ENCODE measurements at regions not wholly inside any gene's neighbourhood (a gene's known extent, or its start where the extent isn't known, plus 50 kb on each side); places are given as distances from the start of the nearest gene placed in this dataset.
"Not testable (repeated sequence)": the region's sequence is repeated elsewhere in the genome, so short reads cannot be mapped to it uniquely, and the experiment has no call there.

GRCh38 chr3:177493091-177493490, 295.8 kb upstream of the TBL1XR1 start:
- no peaks in the 10 kb centered on the region for H3K36me3 ChIP-seq (ENCODE audit: control insufficient read depth in 2 of 2, insufficient read depth in 2 of 2, low read length in 2 of 2)
- no peaks in the 10 kb centered on the region for H3K9me3 ChIP-seq (ENCODE audit: control insufficient read depth in 2 of 2, low read length in 2 of 2)
- no peak overlapping the region for H3K9ac ChIP-seq (ENCODE audit: low read depth in 1 of 2, low read length in 2 of 2)
- H3K27ac ChIP-seq (ENCODE audit: low read depth in 2 of 2, low read length in 2 of 2), result no peak overlapping the region
- H3K27me3 ChIP-seq (ENCODE audit: control insufficient read depth in 2 of 2, insufficient read depth in 2 of 2, low read length in 2 of 2), result no peaks in the 10 kb centered on the region
- H3K4me3 ChIP-seq (ENCODE audit: low read length in 2 of 2), result no peak overlapping the region
- H3K4me1 ChIP-seq (ENCODE audit: control insufficient read depth in 2 of 2, insufficient read depth in 2 of 2, low read length in 2 of 2), result no peaks in the 10 kb centered on the region

- H3K36me3 ChIP-seq (ENCODE audit: control insufficient read depth in 2 of 2, insufficient read depth in 2 of 2, low read length in 2 of 2), result no peaks in the 10 kb centered on the region
- H3K27ac ChIP-seq (ENCODE audit: low read depth in 2 of 2, low read length in 2 of 2), result no peak overlapping the region
- no peak overlapping the region for H3K9ac ChIP-seq (ENCODE audit: low read depth in 1 of 2, low read length in 2 of 2)
- H3K9me3 ChIP-seq (ENCODE audit: control insufficient read depth in 2 of 2, low read length in 2 of 2), result no peaks in the 10 kb centered on the region
- H3K27me3 ChIP-seq (ENCODE audit: control insufficient read depth in 2 of 2, insufficient read depth in 2 of 2, low read length in 2 of 2), result no peaks in the 10 kb centered on the region
- H3K4me3 ChIP-seq (ENCODE audit: low read length in 2 of 2), result no peak overlapping the region
- no peaks in the 10 kb centered on the region for H3K4me1 ChIP-seq (ENCODE audit: control insufficient read depth in 2 of 2, insufficient read depth in 2 of 2, low read length in 2 of 2)
These were observed 296.9 kb upstream of the TBL1XR1 start for GRCh38 chr3:177494216-177494615.

- Histone ChIP-seq H3K4me1 (ENCODE audit: control insufficient read depth in 2 of 2, insufficient read depth in 2 of 2, low read length in 2 of 2) (peaks cover 3 to 4% of the 10 kb centered on the region in 2 donors), H3K36me3 (ENCODE audit: control insufficient read depth in 2 of 2, insufficient read depth in 2 of 2, low read length in 2 of 2) (no peaks in the 10 kb centered on the region), H3K27me3 (ENCODE audit: control insufficient read depth in 2 of 2, insufficient read depth in 2 of 2, low read length in 2 of 2) (no peaks in the 10 kb centered on the region), H3K9me3 (ENCODE audit: control insufficient read depth in 2 of 2, low read length in 2 of 2) (no peaks in the 10 kb centered on the region), H3K4me3 (ENCODE audit: low read length in 2 of 2) (no peak overlapping the region), H3K27ac (ENCODE audit: low read depth in 2 of 2, low read length in 2 of 2) (no peak overlapping the region), H3K9ac (ENCODE audit: low read depth in 1 of 2, low read length in 2 of 2) (no peak overlapping the region)
These were observed 298.3 kb upstream of the TBL1XR1 start for GRCh38 chr3:177495566-177495965.

GRCh38 chr3:177498037-177498857, 301.0 kb upstream of the TBL1XR1 start:
- Histone ChIP-seq H3K4me1 (ENCODE audit: control insufficient read depth in 2 of 2, insufficient read depth in 2 of 2, low read length in 2 of 2) (peaks cover 3 to 4% of the 10 kb centered on the region in 2 donors), H3K9ac (ENCODE audit: low read depth in 1 of 2, low read length in 2 of 2) (no peak overlapping the region), H3K4me3 (ENCODE audit: low read length in 2 of 2) (no peak overlapping the region), H3K9me3 (ENCODE audit: control insufficient read depth in 2 of 2, low read length in 2 of 2) (no peaks in the 10 kb centered on the region), H3K27me3 (ENCODE audit: control insufficient read depth in 2 of 2, insufficient read depth in 2 of 2, low read length in 2 of 2) (no peaks in the 10 kb centered on the region), H3K27ac (ENCODE audit: low read depth in 2 of 2, low read length in 2 of 2) (no peak overlapping the region), H3K36me3 (ENCODE audit: control insufficient read depth in 2 of 2, insufficient read depth in 2 of 2, low read length in 2 of 2) (no peaks in the 10 kb centered on the region)

- not testable (repeated sequence) for H3K4me1 ChIP-seq (ENCODE audit: control insufficient read depth in 2 of 2, insufficient read depth in 2 of 2, low read length in 2 of 2); H3K27ac ChIP-seq (ENCODE audit: low read depth in 2 of 2, low read length in 2 of 2); H3K4me3 ChIP-seq (ENCODE audit: low read length in 2 of 2); H3K36me3 ChIP-seq (ENCODE audit: control insufficient read depth in 2 of 2, insufficient read depth in 2 of 2, low read length in 2 of 2); H3K9ac ChIP-seq (ENCODE audit: low read depth in 1 of 2, low read length in 2 of 2); H3K27me3 ChIP-seq (ENCODE audit: control insufficient read depth in 2 of 2, insufficient read depth in 2 of 2, low read length in 2 of 2); H3K9me3 ChIP-seq (ENCODE audit: control insufficient read depth in 2 of 2, low read length in 2 of 2)
These were observed 301.8 kb upstream of the TBL1XR1 start for GRCh38 chr3:177499039-177499438.

- H3K4me3 ChIP-seq (ENCODE audit: low read length in 2 of 2), result no peak overlapping the region
- H3K27ac ChIP-seq (ENCODE audit: low read depth in 2 of 2, low read length in 2 of 2), result no peak overlapping the region
- no peaks in the 10 kb centered on the region for H3K9me3 ChIP-seq (ENCODE audit: control insufficient read depth in 2 of 2, low read length in 2 of 2)
These were observed 302.6 kb upstream of the TBL1XR1 start for GRCh38 chr3:177499779-177500423.

GRCh38 chr3:177510693-177511216, 313.5 kb upstream of the TBL1XR1 start:
- peaks cover 0 to 2% of the 10 kb centered on the region in 2 donors for H3K4me1 ChIP-seq (ENCODE audit: control insufficient read depth in 2 of 2, insufficient read depth in 2 of 2, low read length in 2 of 2)
- no peak overlapping the region for H3K4me3 ChIP-seq (ENCODE audit: low read length in 2 of 2)
- H3K9me3 ChIP-seq (ENCODE audit: control insufficient read depth in 2 of 2, low read length in 2 of 2), result no peaks in the 10 kb centered on the region
- no peak overlapping the region for H3K27ac ChIP-seq (ENCODE audit: low read depth in 2 of 2, low read length in 2 of 2)
- H3K9ac ChIP-seq (ENCODE audit: low read depth in 1 of 2, low read length in 2 of 2), result no peak overlapping the region
- no peaks in the 10 kb centered on the region for H3K36me3 ChIP-seq (ENCODE audit: control insufficient read depth in 2 of 2, insufficient read depth in 2 of 2, low read length in 2 of 2)
- H3K27me3 ChIP-seq (ENCODE audit: control insufficient read depth in 2 of 2, insufficient read depth in 2 of 2, low read length in 2 of 2), result no peaks in the 10 kb centered on the region

More at GRCh38 chr3:177499779-177500423, 302.6 kb upstream of the TBL1XR1 start:
- no peak overlapping the region for H3K9ac ChIP-seq (ENCODE audit: low read depth in 1 of 2, low read length in 2 of 2)
- H3K4me1 ChIP-seq (ENCODE audit: control insufficient read depth in 2 of 2, insufficient read depth in 2 of 2, low read length in 2 of 2), result peaks cover 3 to 4% of the 10 kb centered on the region in 2 donors
- H3K36me3 ChIP-seq (ENCODE audit: control insufficient read depth in 2 of 2, insufficient read depth in 2 of 2, low read length in 2 of 2), result no peaks in the 10 kb centered on the region
- H3K27me3 ChIP-seq (ENCODE audit: control insufficient read depth in 2 of 2, insufficient read depth in 2 of 2, low read length in 2 of 2), result no peaks in the 10 kb centered on the region

- H3K27ac ChIP-seq (ENCODE audit: low read depth in 2 of 2, low read length in 2 of 2), result no peak overlapping the region
- H3K4me1 ChIP-seq (ENCODE audit: control insufficient read depth in 2 of 2, insufficient read depth in 2 of 2, low read length in 2 of 2), result peaks cover 2 to 4% of the 10 kb centered on the region in 2 donors
These were observed 315.9 kb upstream of the TBL1XR1 start for GRCh38 chr3:177512945-177513814.

GRCh38 chr3:177513815-177514610, 316.7 kb upstream of the TBL1XR1 start:
- H3K9ac ChIP-seq (ENCODE audit: low read depth in 1 of 2, low read length in 2 of 2), result no peak overlapping the region
- peaks cover 2 to 4% of the 10 kb centered on the region in 2 donors for H3K4me1 ChIP-seq (ENCODE audit: control insufficient read depth in 2 of 2, insufficient read depth in 2 of 2, low read length in 2 of 2)
- H3K36me3 ChIP-seq (ENCODE audit: control insufficient read depth in 2 of 2, insufficient read depth in 2 of 2, low read length in 2 of 2), result no peaks in the 10 kb centered on the region
- no peaks in the 10 kb centered on the region for H3K27me3 ChIP-seq (ENCODE audit: control insufficient read depth in 2 of 2, insufficient read depth in 2 of 2, low read length in 2 of 2)
- H3K27ac ChIP-seq (ENCODE audit: low read depth in 2 of 2, low read length in 2 of 2), result no peak overlapping the region
- H3K9me3 ChIP-seq (ENCODE audit: control insufficient read depth in 2 of 2, low read length in 2 of 2), result no peaks in the 10 kb centered on the region
- no peak overlapping the region for H3K4me3 ChIP-seq (ENCODE audit: low read length in 2 of 2)

More at GRCh38 chr3:177512945-177513814, 315.9 kb upstream of the TBL1XR1 start:
- H3K27me3 ChIP-seq (ENCODE audit: control insufficient read depth in 2 of 2, insufficient read depth in 2 of 2, low read length in 2 of 2), result no peaks in the 10 kb centered on the region
- H3K4me3 ChIP-seq (ENCODE audit: low read length in 2 of 2), result no peak overlapping the region
- no peak overlapping the region for H3K9ac ChIP-seq (ENCODE audit: low read depth in 1 of 2, low read length in 2 of 2)
- no peaks in the 10 kb centered on the region for H3K36me3 ChIP-seq (ENCODE audit: control insufficient read depth in 2 of 2, insufficient read depth in 2 of 2, low read length in 2 of 2)
- no peaks in the 10 kb centered on the region for H3K9me3 ChIP-seq (ENCODE audit: control insufficient read depth in 2 of 2, low read length in 2 of 2)
